IMR-90 (cell line): ENCODE measurements at regions not wholly inside any gene's neighbourhood (a gene's known extent, or its start where the extent isn't known, plus 50 kb on each side); places are given as distances from the start of the nearest gene placed in this dataset.

Experiments
- BHLHE40 ChIP-seq: fragments of 150-350 bp; IDR thresholded peaks from 2 replicates; pipeline ENCODE4 v1.6.1; 2016; ENCODE audit warnings: mild to moderate bottlenecking, low read depth, low read length
- CHD1 ChIP-seq: IDR thresholded peaks from 2 replicates; pipeline ENCODE4 v1.6.1; 2012; ENCODE audit warnings: low read depth, low read length, improper control_type of control experiment
- FOS ChIP-seq: fragments of 150-350 bp; IDR thresholded peaks from 2 replicates; pipeline ENCODE4 v1.6.1; 2016; ENCODE audit warnings: low read depth, low read length
- MAFK ChIP-seq: IDR thresholded peaks from 2 replicates; pipeline ENCODE4 v1.6.1; 2012; ENCODE audit warnings: low read depth, low read length, improper control_type of control experiment
- MXI1 ChIP-seq: IDR thresholded peaks from 2 replicates; pipeline ENCODE4 v1.6.1; 2012; ENCODE audit warnings: low read depth, mild to moderate bottlenecking, low read length, moderate library complexity, borderline replicate concordance
- POLR2A ChIP-seq: IDR thresholded peaks from 2 replicates; pipeline ENCODE4 v1.6.1; 2012; ENCODE audit warnings: mild to moderate bottlenecking, low read depth, low read length
- RCOR1 ChIP-seq: IDR thresholded peaks from 2 replicates; pipeline ENCODE4 v1.6.1; 2012; ENCODE audit warnings: mild to moderate bottlenecking, low read length, improper control_type of control experiment; ENCODE audit not compliant: insufficient replicate concordance
- RFX5 ChIP-seq: IDR thresholded peaks from 2 replicates; pipeline ENCODE4 v1.8.0; 2012; ENCODE audit warnings: low read depth, mild to moderate bottlenecking, low read length, moderate library complexity
- TF ChIP-seq, protein P1 (sequence below): conservative IDR thresholded peaks from 2 replicates; pipeline ENCODE4 v1.5.1; 2012; ENCODE audit warnings: mild to moderate bottlenecking, low read depth, low read length, improper control_type of control experiment
- TF ChIP-seq, protein P2 (sequence below): fragments of 150-350 bp; IDR thresholded peaks from 2 replicates; pipeline ENCODE4 v1.6.1; 2017; ENCODE audit warnings: mild to moderate bottlenecking, antibody characterized with exemption, low read length, low read depth

DNA sequence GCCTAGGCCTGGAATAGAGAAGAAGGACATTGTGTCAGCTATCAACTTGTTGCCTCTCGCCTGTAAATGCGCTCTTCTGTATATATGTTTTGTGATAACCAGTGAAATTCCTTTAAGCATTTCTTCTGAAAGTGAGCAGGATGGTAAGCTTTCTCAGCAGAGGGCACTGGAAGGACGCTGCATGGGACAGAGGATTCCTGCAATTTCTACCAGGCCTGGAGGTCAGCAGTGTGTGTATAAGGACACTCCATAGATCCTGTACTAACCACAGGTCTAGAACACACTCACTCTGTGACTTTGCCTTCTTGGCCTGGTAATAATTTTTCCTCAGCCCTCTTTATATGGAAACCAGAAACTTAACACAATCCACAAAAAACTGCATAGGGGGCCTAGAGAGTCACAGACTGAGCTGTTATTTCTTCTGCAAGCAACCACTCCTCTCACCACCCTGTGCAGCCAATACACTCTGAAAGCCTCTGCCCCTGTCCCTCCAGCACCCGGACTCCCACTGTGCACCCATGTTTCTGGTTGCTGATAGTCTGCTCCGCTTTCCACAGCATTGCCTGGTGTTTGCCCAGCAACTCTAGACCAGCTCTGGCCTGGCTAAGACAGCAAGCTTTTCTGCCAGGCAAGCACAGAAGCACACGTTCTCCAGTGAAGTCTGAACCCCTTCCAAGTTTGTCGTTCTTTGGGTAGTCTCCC lies 94.0 kb upstream of the RMST start:
- no peak for TF ChIP-seq BHLHE40
- TF ChIP-seq, protein P1, sequence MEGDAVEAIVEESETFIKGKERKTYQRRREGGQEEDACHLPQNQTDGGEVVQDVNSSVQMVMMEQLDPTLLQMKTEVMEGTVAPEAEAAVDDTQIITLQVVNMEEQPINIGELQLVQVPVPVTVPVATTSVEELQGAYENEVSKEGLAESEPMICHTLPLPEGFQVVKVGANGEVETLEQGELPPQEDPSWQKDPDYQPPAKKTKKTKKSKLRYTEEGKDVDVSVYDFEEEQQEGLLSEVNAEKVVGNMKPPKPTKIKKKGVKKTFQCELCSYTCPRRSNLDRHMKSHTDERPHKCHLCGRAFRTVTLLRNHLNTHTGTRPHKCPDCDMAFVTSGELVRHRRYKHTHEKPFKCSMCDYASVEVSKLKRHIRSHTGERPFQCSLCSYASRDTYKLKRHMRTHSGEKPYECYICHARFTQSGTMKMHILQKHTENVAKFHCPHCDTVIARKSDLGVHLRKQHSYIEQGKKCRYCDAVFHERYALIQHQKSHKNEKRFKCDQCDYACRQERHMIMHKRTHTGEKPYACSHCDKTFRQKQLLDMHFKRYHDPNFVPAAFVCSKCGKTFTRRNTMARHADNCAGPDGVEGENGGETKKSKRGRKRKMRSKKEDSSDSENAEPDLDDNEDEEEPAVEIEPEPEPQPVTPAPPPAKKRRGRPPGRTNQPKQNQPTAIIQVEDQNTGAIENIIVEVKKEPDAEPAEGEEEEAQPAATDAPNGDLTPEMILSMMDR, result no peak
- TF ChIP-seq RCOR1, result no peak
- TF ChIP-seq POLR2A, result no peak
- no peak for TF ChIP-seq RFX5
- TF ChIP-seq MXI1, result no peak
- TF ChIP-seq FOS, result no peak
- TF ChIP-seq CHD1, result no peak
- TF ChIP-seq, protein P2, sequence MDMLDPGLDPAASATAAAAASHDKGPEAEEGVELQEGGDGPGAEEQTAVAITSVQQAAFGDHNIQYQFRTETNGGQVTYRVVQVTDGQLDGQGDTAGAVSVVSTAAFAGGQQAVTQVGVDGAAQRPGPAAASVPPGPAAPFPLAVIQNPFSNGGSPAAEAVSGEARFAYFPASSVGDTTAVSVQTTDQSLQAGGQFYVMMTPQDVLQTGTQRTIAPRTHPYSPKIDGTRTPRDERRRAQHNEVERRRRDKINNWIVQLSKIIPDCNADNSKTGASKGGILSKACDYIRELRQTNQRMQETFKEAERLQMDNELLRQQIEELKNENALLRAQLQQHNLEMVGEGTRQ, result no peak
- no peak for TF ChIP-seq MAFK
